ENCODE measurements at regions not wholly inside any gene's neighbourhood (a gene's known extent, or its start where the extent isn't known, plus 50 kb on each side); places are given as distances from the start of the nearest gene placed in this dataset.
A peak's percentile ranks its signal among the peaks of the same experiment; 100 is the strongest.

DNA sequence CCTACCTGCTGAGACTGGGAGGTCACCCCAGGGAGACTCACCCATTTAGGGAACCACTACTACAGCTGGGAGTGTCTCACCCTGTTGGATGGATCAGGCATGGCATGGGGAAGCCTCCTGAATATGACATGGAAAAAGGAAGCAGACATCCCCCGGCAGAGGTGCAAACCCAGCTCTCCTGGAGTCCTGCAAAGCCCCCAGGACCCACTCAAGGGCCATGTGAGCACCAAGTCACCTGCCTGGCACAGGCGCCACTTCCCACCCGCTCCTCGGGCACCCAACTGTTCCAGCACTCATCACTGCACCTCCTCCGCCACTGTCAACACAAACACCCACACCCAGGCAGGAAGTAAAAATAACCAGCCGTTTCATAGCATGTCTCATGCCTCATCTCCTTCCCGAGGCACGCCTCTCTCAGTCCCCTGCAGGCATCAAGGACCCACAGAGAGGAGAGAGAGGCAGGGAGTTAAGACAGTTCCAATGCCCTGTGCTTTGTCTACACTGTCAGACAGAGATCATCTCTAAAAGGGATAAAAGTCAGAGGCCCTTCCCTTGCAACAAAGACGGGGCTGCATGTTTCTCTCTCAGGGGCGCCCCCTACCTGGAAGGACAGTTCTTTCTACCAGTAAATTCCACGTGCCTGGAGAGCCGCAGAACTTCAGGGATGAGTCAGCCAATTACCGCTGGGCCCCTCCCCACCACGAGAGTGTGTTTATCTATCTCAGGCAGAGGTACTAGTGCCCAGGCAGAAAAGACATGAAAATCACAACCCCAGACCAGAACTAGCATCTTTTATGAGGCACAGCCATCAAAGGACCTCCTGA is 150.1 kb upstream of the SOD1 start:
- intact Hi-C loops (cut with micrococcal nuclease) = loop anchor here (1.0 to 5.0 kb wide), 6 partner anchors 50 to 412 kb away; no protein-coding TSS in a partner anchor
- H3K27me3 Mint-ChIP-seq = no peaks in the 10 kb centered on the region
- DNase-seq = peak; percentile 92
- H3K9me3 Mint-ChIP-seq = no peaks in the 10 kb centered on the region
- H3K27ac Mint-ChIP-seq = peak overlapping the region; percentile 60
- H3K4me1 Mint-ChIP-seq (ENCODE audit: low read depth) = peaks cover 24% of the 10 kb centered on the region
- peak overlapping the region; percentile 44 for H3K4me3 Mint-ChIP-seq
- ChIA-PET POLR2A (interaction anchor here (0.5 kb wide), 1 partner anchor 187 kb away, joined by 3 read pairs; no protein-coding TSS in a partner anchor), CTCF (no interaction called here)
- H3K36me3 Mint-ChIP-seq = no peaks in the 10 kb centered on the region

DNA sequence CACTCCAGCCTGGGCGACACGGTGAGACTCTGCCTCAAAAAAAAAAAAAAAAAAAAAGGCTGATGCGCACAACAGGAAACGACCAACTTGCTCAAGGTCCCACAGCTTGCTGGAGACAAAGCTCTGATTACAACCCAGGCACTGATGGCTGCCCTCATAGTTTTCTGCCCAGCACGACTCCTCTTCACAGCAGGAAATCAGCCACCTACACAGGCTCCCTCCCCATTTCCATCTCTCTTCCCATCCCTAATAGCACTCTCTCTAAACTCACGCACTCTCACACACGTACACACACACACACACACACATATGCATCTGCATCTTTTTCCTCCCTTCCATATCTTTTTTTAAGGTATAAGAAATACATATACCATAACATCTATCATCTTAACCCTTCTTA is 153.5 kb upstream of the SOD1 start:
- H3K4me3 Mint-ChIP-seq = no peak overlapping the region
- CTCF ChIA-PET = no interaction called here

GRCh38 chr21:31503939-31504338 is 155.6 kb upstream of the SOD1 start:
- Mint-ChIP-seq H3K4me1 (ENCODE audit: low read depth) (peaks cover 10% of the 10 kb centered on the region), H3K4me3 (no peak overlapping the region), H3K27me3 (no peaks in the 10 kb centered on the region), H3K9me3 (no peaks in the 10 kb centered on the region), H3K27ac (no peak overlapping the region), H3K36me3 (no peaks in the 10 kb centered on the region)
- intact Hi-C loops (cut with micrococcal nuclease) = no loop called here
- CTCF ChIA-PET = no interaction called here
- POLR2A ChIA-PET = no interaction called here
- DNase-seq = no peak

More for the DNA sequence above, 153.5 kb upstream of the SOD1 start:
- DNase-seq = no peak
- Mint-ChIP-seq H3K27me3 (no peaks in the 10 kb centered on the region), H3K27ac (no peak overlapping the region), H3K9me3 (no peaks in the 10 kb centered on the region), H3K36me3 (no peaks in the 10 kb centered on the region), H3K4me1 (ENCODE audit: low read depth) (peaks cover 24% of the 10 kb centered on the region)
- POLR2A ChIA-PET = no interaction called here
- intact Hi-C loops (cut with micrococcal nuclease) = loop anchor here (5.0 kb wide), 2 partner anchors 324 to 409 kb away; no protein-coding TSS in a partner anchor

- ChIA-PET POLR2A (no interaction called here), CTCF (no interaction called here)
- Mint-ChIP-seq H3K9me3 (no peaks in the 10 kb centered on the region), H3K27ac (no peak overlapping the region), H3K4me1 (ENCODE audit: low read depth) (peaks cover 6% of the 10 kb centered on the region), H3K4me3 (no peak overlapping the region), H3K27me3 (no peaks in the 10 kb centered on the region), H3K36me3 (no peaks in the 10 kb centered on the region)
- intact Hi-C loops (cut with micrococcal nuclease) = no loop called here
- no peak for DNase-seq
Observed at GRCh38 chr21:31503467-31503866, 156.0 kb upstream of the SOD1 start.

DNA sequence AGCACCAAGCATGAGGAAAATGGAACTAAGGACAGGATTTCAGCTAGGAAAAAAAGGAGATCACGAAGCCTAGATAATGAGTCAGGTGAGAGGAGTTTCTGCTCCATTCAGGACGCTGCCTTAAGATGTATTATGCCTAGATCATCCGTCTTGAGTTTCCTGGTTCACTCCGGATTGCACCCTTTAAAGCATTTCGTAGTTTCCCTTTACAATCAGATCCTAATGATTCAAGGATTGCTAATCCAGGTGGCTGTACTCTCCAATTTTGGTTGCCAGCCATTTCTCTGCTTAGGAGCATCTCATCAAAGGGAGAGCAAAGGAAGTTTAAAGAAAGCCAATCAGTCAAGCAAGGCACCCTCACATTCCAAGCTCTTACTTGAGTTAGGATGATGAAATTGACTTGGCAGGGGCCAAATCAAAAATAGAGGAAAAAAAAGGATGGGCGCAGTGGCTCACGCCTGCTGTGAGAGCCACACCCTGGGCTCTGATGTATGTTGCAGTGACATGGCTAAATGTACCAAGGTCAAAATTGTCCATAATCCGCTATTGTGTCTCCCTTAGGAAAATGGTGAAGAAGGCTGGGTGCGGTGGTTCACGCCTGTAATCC is 156.9 kb upstream of the SOD1 start:
- POLR2A ChIA-PET = no interaction called here
- no peak overlapping the region for H3K4me3 Mint-ChIP-seq
- H3K9me3 Mint-ChIP-seq = no peaks in the 10 kb centered on the region
- no peak for DNase-seq
- intact Hi-C loops (cut with micrococcal nuclease) = no loop called here
- H3K27ac Mint-ChIP-seq = no peak overlapping the region
- CTCF ChIA-PET = no interaction called here
- H3K4me1 Mint-ChIP-seq (ENCODE audit: low read depth) = peaks cover 6% of the 10 kb centered on the region
- H3K36me3 Mint-ChIP-seq = no peaks in the 10 kb centered on the region
- no peaks in the 10 kb centered on the region for H3K27me3 Mint-ChIP-seq

DNA sequence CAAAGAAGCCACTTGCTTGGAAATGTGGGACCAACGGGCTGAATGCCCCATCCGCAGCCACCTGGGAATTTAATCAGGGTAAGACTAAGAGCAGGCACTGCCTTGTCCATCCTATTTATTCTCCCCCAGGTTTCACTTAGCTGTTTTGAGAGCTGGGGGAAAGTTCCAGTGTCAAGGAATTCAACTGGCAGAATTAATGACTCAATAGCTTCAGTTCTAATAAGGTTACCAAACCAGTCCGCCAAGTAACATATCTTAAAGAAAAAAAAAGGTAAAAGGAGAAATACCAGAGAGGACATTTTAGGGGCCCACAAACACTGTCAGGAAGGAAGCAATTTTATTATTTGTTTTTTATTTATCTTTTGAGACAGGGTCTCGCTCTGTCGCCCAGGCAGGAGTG is 157.6 kb upstream of the SOD1 start:
- Mint-ChIP-seq H3K4me1 (ENCODE audit: low read depth) (peaks cover 6% of the 10 kb centered on the region), H3K27me3 (no peaks in the 10 kb centered on the region), H3K9me3 (no peaks in the 10 kb centered on the region), H3K36me3 (no peaks in the 10 kb centered on the region), H3K4me3 (no peak overlapping the region), H3K27ac (no peak overlapping the region)
- POLR2A ChIA-PET = no interaction called here
- intact Hi-C loops (cut with micrococcal nuclease) = no loop called here
- DNase-seq = no peak
- CTCF ChIA-PET = no interaction called here

- H3K4me1 Mint-ChIP-seq (ENCODE audit: low read depth) = peaks cover under 1% of the 10 kb centered on the region
- ChIA-PET POLR2A (no interaction called here), CTCF (interaction anchor here (0.7 kb wide), 1 partner anchor 1077 kb away, joined by 4 read pairs; no protein-coding TSS in a partner anchor)
- no peak overlapping the region for H3K27ac Mint-ChIP-seq
- no peaks in the 10 kb centered on the region for H3K36me3 Mint-ChIP-seq
- no peak for DNase-seq
- H3K9me3 Mint-ChIP-seq = no peaks in the 10 kb centered on the region
- intact Hi-C loops (cut with micrococcal nuclease) = no loop called here
- H3K4me3 Mint-ChIP-seq = no peak overlapping the region
- no peaks in the 10 kb centered on the region for H3K27me3 Mint-ChIP-seq
Observed at GRCh38 chr21:31500982-31501381, 156.9 kb upstream of the TIAM1 start.

DNA sequence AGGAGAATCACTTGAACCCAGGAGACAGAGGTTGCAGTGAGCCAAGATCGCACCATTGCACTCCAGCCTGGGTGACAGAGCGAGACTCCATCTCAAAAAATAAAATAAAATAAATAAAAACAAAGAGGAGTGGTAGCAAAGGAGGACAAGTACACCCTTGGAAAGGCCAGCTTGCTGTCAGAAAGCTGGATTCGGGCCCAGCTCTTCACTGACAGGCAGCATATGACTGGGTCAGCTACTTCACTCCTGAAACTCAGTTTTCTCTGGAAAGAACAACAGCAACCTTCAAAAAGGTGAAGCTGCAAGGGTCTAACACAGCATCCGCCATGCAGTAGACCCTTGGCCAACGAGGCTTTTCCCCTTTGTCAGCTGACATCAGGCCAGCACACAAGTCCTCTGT is 156.0 kb upstream of the TIAM1 start:
- Mint-ChIP-seq H3K36me3 (no peaks in the 10 kb centered on the region), H3K4me3 (no peak overlapping the region), H3K27ac (no peak overlapping the region), H3K9me3 (no peaks in the 10 kb centered on the region), H3K4me1 (ENCODE audit: low read depth) (no peaks in the 10 kb centered on the region), H3K27me3 (no peaks in the 10 kb centered on the region)
- POLR2A ChIA-PET = no interaction called here
- no peak for DNase-seq
- CTCF ChIA-PET = no interaction called here
- intact Hi-C loops (cut with micrococcal nuclease) = no loop called here

GRCh38 chr21:31498985-31499384 is 154.9 kb upstream of the TIAM1 start:
- CTCF ChIA-PET = no interaction called here
- Mint-ChIP-seq H3K4me3 (no peak overlapping the region), H3K27me3 (no peaks in the 10 kb centered on the region), H3K36me3 (no peaks in the 10 kb centered on the region), H3K27ac (no peak overlapping the region), H3K4me1 (ENCODE audit: low read depth) (no peaks in the 10 kb centered on the region), H3K9me3 (no peaks in the 10 kb centered on the region)
- no peak for DNase-seq
- intact Hi-C loops (cut with micrococcal nuclease) = no loop called here
- POLR2A ChIA-PET = no interaction called here

GRCh38 chr21:31497914-31498313 is 153.9 kb upstream of the TIAM1 start:
- H3K4me1 Mint-ChIP-seq (ENCODE audit: low read depth) = no peaks in the 10 kb centered on the region
- no peaks in the 10 kb centered on the region for H3K9me3 Mint-ChIP-seq
- H3K36me3 Mint-ChIP-seq = no peaks in the 10 kb centered on the region
- no peaks in the 10 kb centered on the region for H3K27me3 Mint-ChIP-seq
- ChIA-PET POLR2A (no interaction called here), CTCF (no interaction called here)
- no peak overlapping the region for H3K27ac Mint-ChIP-seq
- intact Hi-C loops (cut with micrococcal nuclease) = no loop called here
- no peak for DNase-seq
- no peak overlapping the region for H3K4me3 Mint-ChIP-seq

DNA sequence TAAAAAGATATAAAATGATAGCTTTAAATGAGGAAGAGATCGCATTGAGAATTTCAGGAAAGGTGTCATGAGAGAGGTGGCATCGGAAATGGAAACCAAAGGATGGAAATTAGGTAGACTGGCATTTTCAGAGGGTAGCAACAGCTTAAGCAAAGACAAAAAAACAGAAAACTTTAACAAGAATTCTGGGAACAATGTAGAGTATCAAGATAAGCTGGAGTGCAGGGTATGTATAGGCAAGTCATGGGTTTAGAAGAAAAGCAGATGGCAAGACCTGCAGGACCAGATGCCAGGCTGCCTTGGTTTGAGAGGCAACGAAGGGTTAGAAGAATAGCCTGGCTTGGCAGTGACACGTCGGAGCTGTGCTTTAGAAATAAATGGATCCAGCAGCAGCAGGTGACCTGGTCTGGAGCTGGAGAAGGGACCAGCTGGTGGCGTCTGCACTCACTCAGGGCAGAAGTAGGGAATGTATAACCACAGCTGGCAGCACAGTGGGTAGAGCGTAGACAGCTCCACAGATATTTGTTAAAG is 149.4 kb upstream of the TIAM1 start:
- Mint-ChIP-seq H3K27me3 (no peaks in the 10 kb centered on the region), H3K4me3 (no peak overlapping the region), H3K27ac (no peak overlapping the region), H3K4me1 (ENCODE audit: low read depth) (no peaks in the 10 kb centered on the region), H3K36me3 (no peaks in the 10 kb centered on the region), H3K9me3 (no peaks in the 10 kb centered on the region)
- intact Hi-C loops (cut with micrococcal nuclease) = no loop called here
- POLR2A ChIA-PET = no interaction called here
- CTCF ChIA-PET = no interaction called here
- no peak for DNase-seq

GRCh38 chr21:31491617-31492016 is 147.6 kb upstream of the TIAM1 start:
- ChIA-PET POLR2A (no interaction called here), CTCF (no interaction called here)
- intact Hi-C loops (cut with micrococcal nuclease) = no loop called here
- Mint-ChIP-seq H3K4me1 (ENCODE audit: low read depth) (no peaks in the 10 kb centered on the region), H3K36me3 (no peaks in the 10 kb centered on the region), H3K27me3 (no peaks in the 10 kb centered on the region), H3K4me3 (no peak overlapping the region), H3K9me3 (no peaks in the 10 kb centered on the region), H3K27ac (no peak overlapping the region)
- DNase-seq = no peak

DNA sequence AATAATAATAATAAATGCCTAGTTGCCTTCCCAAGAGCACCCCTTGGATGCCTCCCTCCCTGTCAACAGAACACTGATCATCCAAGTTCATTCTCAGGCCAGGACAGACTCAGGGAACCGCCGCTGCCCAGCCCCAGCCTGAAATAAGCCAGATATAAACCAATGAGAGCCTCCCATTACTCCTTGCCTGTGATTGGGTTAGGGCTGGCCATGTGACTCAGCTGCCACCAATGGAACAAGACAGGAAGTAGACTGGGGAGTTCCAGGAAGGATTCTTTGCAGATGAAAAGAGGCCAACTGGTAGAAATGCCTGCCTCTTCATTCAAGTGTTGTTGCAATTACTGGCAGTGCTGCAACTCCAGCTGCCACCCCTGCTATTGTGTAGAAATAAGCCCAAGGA is 146.4 kb upstream of the TIAM1 start:
- peaks cover 6% of the 10 kb centered on the region for H3K9me3 Mint-ChIP-seq
- CTCF ChIA-PET = no interaction called here
- no peaks in the 10 kb centered on the region for H3K36me3 Mint-ChIP-seq
- no peaks in the 10 kb centered on the region for H3K4me1 Mint-ChIP-seq (ENCODE audit: low read depth)
- no peak for DNase-seq
- H3K4me3 Mint-ChIP-seq = no peak overlapping the region
- no peaks in the 10 kb centered on the region for H3K27me3 Mint-ChIP-seq
- intact Hi-C loops (cut with micrococcal nuclease) = no loop called here
- no peak overlapping the region for H3K27ac Mint-ChIP-seq
- POLR2A ChIA-PET = no interaction called here
